Activated CD8-positive, alpha-beta memory T cell treated with anti-CD3 and anti-CD28 coated beads for 48 hours (primary cell): ENCODE measurements at regions not wholly inside any gene's neighbourhood (a gene's known extent, or its start where the extent isn't known, plus 50 kb on each side); places are given as distances from the start of the nearest gene placed in this dataset.
"Not testable (repeated sequence)": the region's sequence is repeated elsewhere in the genome, so short reads cannot be mapped to it uniquely, and the experiment has no call there.

Experiments
- DNase-seq, 3 experiments: peaks; one replicate each; pipeline ENCODE4 v3.0.0-alpha.2; 2020; ENCODE audit warnings: low read depth in 2 of 3, low spot score in 2 of 3

DNA sequence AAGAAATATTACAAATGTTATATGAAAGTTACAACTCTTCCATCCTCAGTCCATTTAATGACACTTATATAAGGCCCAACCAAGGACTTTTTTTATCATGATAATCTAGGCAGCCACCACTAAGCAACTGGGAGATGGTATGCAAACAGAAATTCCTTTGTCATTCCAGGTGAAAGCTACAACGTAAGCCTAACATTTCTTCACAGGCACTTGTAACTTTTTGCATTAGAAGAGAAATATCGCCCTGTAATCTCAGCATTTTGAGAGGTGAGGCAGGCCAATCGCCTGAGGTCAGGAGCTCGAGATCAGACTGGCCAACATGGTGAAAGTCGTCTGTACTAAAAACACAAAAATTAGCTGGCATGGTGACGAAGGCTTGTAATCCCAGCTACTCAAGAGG lies 581.2 kb upstream of the SLC8A1 start:
- DNase-seq = no peak

DNA sequence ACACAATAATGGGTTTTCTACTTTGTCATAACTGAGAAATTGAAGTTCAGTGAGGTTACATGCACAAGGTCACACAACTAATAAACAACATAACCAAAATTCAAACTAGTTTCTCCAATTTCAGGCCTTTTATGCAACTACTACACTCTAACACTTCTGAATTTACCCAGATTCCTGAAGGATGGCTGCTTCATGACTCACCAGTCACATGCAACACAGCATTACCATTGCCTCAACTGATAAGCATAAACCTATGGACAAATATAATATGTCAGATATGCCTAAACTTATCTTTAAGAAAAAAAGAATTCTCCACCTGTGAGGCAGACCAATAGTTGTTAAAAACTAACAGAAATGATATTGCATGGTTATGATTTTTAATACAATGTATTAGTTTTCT lies 586.5 kb upstream of the SLC8A1 start:
- DNase-seq = no peak

DNA sequence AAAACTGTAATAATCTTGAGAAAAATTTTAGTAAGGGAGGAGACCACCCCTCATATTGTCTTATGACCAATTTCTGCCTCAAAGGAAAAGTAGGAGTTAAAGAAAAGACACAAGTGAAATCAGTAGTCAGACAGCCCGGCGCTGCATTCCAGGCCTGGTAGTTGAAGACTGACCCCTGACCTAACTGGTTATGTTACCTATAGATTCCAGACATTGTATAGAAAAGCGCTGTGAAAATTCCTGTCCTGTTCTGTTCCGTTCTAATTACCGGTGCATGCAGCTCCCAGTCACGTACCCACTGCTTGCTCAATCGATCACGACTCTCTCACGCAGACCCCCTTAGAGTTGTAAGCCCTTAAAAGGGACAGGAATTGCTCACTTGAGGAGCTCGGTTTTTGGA lies 587.9 kb upstream of the SLC8A1 start:
- not testable (repeated sequence) for DNase-seq

DNA sequence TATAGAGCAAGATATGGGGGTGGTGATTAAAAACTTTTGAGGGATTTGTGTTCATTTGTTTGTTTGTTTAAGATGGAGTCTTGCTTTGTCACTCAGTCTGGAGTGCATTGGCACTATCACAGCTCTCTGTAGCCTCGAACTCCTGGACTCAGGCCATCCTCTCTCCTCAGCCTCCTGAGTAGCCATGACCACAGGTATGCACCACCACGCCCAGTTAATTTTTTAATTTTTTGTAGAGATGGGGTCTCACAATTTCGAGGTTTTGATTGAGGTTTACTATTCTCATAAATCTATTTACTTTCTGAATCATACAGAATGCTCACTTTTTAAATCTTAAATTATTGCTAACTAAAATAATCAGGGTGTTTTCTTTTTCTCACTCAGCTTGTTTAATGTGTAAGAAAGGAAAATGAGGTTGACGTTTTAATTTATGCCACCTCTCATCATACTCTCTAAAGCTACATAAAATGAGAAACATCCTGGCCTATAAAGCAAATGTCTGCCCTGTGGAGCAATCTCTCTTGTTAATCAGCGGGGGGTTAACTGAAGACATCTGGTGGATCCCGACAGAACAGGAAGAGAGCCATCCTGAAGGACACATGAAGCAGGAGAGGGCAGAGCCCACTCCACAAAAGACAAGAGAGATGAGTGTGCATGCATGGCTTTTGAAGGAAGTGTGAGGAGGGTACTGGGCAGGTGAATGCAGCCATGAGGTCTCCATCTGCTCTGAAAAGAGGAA lies 589.1 kb upstream of the SLC8A1 start:
- no peak for DNase-seq

DNA sequence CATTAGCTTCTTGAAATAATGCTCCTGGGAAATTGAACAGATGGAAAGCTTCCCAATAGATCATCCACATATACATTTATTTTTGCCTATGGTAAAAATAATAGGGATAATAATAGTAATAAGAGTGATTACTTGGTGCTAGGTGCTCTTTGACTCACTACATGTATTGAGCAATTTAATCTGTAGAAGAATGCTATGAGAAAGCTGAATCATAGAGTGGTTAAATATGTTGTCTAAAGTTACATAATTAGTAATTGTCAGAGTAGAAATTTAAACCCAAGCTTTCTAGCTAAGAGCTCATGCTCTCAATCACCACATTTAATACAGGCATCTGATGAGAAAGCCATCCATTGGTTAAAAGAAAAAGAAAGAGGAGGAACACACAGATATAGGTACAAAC lies 590.5 kb upstream of the SLC8A1 start:
- DNase-seq = no peak

DNA sequence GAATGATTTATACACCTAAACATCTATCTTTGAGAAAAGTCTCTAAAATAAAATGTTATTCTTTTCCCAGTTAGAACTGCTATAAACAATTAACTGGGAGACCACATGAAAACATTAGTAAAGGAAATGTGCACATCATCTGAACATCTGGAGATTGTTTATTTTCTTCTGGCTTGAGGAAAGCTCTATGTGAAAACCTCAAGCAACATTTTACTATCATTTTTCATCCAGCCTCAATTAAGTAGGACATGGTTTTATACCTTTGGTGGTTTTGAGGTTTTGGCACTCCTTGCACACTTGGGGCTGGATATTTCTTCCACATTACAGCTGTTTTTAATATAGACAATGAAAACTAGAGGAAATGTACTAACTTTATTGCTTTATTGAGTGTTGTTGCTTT lies 609.5 kb upstream of the SLC8A1 start:
- DNase-seq = no peak

DNA sequence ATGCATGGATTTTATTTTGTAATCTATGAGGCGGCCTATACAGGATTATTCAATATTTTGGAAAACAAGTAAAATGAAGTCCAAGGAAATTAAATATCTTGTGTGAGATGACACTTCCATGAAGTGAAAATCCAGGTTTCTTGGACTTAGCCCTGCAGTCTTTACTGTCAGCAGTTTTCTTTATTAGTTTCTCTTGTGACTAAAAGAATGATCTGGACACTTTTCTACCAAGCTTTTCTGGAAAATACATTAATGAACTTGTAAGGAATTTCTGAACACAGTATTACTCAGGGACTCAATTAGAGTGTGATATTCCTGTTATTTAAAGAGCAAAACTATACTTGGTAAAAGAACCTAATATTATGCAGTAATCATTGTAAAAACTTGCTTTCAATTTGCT lies 610.4 kb upstream of the SLC8A1 start:
- no peak for DNase-seq

DNA sequence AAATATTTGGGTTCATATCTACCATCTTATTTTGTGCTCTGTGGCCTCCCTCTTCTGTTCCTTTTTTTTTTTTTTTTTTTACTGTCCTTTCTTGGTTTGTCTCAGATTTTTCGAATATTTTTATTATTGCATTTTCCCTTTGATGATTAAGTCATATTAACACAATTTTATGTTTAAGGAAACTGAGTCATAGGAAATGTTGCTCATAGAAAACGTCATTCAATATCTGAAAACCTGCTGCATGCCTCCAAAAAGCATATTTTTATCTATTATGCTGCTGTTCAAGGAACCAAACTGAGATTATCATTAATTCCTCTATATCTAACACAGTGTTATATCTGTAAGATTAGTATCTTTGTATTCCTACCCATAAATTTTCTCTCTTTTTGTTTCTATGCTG lies 614.3 kb upstream of the SLC8A1 start:
- no peak for DNase-seq

DNA sequence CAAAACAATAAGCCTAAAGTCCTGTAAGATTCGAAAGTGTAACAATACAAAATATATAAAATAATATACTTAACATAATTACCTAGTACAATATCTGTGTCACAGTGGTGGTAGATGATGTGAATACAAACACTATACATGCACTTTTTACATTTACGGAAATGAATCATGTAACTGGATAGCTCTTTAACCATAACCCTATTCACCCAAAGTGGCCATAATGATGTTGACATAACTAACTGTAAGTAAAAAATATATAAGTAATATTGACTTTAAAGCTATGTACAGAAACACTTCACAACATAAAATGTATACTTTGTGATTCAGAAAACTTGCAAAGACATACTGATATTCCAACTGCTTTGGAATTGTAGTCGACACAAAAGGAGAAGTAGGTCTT lies 616.9 kb upstream of the SLC8A1 start:
- DNase-seq = no peak

DNA sequence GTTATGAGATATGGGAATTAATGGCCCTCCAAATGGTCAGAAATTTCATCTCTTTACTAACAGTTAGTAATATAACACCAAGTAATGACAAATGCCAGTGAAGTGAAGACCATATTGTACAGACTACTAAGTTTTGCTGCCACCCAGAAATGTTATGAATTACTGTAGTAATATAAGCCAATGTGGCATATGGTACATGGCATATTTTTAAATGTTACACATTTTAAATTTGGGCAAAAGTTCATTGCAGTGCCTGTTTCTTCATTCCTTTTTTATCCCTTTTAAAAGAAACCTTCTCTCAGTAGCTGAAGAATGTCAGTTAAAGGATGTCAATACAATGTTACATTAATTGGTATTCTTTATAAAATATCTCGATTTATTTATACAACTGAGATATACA lies 626.5 kb upstream of the SLC8A1 start:
- DNase-seq = no peak

DNA sequence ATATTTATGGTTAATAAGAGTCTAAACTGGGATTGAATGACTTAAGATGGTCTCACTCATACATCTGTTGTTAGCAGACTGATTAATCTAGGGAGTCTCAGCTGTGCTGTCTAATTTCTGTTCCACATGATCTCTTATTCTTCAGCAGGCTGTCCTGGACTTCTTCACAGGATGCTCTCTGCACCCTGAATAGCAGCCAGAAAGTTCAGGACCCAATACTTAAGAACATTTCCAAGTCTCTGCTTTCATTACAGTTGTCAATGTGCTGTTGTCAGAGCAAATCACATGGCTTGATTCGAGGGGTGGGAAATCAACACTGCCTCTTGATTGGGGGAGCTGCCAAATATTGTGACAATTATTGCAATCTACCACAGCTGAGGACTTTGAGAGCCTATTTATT lies 627.1 kb upstream of the SLC8A1 start:
- no peak for DNase-seq

DNA sequence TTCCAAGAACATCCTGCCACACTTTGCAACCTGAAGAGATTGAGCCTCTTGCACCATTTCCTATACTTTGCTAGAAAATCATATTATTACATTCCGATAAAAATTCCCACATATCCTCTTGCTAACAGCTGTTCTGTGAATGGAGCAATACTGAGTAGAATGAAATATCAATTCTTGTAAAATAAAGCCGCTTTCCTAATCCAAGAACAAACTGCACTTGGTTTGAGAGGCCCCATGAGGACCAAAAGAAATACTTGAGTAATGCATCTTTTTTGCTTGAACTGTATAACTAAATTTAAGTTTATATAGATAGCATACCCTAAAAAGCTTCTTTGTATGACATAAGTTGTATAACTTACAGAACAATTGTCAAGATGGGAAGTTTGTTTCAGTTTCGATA lies 632.4 kb upstream of the SLC8A1 start:
- no peak for DNase-seq

DNA sequence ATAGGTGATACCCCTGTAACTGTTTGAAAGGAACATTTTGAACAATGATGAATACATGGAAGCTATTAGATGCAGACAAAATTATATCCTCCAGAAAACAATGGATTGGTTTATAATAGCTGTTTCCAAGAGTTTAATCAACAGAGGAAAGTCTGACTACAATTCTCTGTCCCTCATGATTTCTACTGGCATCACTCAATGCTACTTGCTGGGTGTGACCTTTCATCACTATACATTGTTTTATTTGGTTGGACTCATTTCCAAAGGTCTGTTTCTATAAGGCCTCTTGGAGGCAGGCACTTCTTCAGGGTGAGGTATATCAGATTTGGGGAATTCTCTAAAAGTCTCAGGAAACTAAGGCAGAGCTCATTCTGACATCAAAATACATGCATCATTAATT lies 636.1 kb upstream of the SLC8A1 start:
- DNase-seq = no peak

DNA sequence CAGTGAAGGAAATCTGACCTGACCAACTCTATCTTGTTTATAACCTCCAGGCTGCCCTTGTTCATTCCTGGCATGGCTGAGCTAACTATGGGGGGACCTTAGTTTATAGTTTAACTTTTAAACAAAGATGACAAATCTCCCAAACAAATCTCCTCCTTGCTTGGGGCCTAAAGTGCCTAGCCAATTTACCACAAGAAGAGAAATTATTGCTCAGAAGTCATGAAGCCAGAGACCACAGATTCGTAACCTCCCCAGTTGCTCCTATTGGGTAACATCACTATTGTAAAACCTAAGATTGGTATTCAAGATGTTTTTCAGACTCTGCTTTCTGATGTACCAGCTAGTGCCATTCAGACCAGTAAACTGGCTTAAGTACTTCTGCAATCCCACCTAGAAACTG lies 649.4 kb upstream of the SLC8A1 start:
- DNase-seq = no peak

DNA sequence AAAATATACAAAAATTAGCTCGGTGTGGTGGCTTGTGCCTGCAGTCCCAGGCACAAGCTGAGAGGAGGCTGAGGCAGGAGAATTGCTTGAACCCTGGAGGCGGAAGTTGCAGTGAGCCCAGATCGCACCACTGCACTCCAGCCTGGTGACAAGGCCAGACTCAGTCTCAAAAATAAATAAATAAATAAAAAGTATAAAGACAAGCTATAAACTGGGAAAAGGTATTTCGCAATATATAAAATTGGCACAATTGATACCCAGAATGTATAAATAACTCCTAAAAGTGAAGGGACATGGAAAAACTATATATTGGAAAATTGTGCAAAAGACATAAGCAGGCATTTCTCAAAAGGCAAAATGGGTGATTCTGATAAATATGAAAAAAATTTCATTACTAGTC lies 657.9 kb upstream of the SLC8A1 start:
- DNase-seq = no peak

DNA sequence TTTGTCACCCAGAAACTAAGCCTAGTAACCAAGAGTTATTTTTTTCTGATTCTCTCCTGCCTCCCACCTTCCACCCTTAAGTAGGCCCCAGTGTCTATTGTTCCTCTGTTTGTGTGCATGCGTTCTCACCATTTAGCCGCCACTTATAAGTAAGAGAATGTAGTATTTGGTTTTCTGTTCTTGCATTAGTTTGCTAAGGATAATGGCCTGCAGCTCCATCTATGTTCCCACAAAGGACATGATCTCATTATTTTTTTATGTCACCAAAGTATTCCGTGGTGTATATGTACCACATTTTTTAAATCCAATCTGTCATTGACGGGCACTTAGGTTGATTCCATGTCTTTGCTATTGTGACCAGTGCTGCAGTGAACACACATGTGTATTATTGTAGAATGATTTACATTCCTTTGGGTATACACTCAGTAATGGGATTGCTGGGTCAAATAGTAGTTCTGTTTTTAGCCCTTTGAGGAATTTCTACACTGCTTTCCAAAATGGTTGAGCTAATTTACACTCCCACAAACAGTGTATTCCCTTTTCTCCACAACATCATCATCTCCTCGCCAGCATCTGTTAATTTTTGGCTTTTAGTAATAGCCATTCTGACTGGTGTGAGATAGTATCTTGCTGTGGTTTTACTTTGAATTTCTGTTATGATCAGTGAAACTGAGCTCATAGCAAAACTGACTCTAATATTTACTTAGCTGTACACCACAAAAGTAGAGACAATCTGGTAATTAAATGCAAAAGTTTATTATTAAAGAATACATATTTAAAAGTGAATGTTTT lies 660.1 kb upstream of the SLC8A1 start:
- DNase-seq = no peak

DNA sequence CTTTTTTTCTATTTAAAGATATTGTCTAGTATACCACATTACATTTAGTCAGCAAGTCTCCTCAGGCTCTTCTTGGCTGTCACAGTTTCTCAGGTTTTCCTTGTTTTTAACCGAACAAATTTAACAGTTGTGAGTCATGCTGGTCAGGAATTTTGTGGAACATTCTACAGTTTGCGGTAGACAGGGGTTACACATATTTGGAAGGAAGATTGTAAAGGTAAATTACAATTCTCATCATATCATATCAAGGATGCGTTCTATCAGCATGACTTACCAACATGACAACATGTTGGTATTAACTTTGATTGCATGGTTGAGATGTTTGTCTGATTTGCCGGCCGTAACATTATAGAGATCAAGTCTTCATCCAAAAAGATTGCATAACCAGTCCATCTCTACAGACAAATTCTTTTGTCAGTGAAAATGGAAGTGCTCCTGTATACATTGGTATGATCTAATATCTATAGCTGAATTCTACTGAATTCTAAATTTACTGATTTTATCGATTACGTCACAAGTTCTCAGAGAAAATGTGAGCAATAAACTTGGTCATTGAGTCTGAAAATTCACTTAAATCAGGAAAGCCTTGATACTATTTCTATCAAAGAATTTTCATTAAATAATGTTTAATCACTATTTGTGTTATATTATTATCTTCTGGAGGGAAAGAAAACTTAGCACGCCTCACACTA lies 664.4 kb upstream of the SLC8A1 start:
- DNase-seq = no peak

DNA sequence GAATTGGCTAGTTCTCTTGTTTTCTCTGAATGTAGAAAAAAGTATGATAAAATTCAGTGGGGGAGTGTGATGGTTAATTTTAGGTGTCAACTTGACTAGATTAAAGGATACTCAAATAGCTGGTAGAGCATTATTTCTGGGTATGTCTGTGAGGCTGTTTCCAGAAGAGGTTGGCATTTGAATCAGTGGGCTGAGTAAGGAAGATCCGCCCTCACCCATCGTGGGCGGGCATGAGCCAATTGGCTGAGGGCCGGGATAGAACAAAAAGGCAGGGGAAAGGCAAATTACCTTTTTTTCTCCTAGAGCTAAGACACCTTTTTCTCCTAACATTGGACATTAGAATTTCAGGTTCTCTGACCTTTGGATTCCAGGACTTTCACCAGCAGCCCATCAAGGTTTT lies 667.6 kb upstream of the SLC8A1 start:
- no peak for DNase-seq

DNA sequence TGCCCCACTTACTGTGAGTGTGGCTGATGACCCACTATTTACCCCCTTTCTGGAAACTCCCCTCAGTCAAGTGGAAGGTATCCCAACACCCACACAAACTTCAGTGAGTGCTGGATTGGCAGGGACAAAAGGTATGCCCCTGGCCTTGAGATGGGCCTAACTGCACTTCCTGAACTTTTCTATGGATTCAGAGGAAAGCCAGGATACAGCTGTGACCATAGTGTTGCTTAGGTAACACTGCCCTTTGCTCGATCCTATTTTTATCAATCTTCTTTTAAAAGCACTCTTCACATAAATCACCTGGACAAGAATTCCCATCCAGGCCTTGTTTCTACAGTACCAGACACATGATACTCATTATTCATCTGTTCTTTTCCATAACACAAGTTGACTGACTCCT lies 671.5 kb upstream of the SLC8A1 start:
- no peak for DNase-seq

DNA sequence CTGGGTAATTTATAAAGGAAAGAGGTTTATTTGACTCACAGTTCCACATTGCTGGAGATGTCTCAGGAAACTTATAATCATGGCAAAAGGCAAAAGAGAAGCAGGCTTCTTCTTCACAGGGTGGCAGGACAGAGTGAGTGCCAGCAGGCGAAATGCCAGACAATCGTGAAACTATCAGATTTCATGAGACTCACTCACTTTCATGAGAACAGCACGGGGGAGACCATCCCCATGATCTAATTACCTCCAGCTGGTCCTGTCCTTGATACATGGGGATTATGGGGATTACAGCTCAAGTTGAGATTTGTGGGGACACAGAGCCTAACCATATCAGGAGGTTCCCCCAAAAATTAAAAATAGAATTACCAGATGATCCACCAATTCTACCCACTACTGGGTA lies 675.5 kb upstream of the SLC8A1 start:
- no peak for DNase-seq

DNA sequence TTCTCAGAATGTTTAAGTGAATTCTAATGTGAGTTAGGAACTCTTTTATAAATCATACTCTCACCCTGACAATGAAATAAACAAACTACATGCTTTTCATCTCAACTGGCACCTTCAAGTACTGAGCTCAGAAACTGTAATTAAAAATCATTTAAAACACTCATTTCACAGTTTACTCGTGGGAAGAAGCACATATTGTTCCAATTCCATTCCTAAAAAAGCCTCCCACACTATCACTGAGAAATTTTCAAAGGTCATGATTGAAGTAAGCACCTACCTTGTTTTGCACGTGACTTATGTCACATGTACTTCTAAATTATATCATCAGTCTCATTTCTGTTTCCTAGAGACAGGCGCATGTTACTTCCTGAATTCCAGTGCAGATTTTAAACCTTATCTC lies 678.1 kb upstream of the SLC8A1 start:
- DNase-seq = no peak

DNA sequence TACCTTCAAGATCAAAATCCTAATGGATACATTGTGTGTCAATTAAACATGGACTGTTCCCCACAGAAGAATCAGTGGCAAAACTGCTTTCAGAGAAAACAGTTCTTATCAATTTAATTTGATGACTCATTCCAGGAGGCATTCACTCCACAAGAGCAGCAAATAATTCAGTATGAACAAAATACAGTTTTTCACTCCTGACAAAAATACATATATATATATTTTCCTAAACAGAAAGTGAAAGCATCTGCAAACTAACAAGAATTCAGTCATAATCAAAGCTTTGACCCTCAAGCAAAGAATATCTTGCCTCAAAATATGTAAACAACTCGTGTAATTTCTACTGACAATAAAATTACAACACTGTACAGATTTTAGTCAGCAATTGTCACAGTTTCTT lies 685.1 kb upstream of the SLC8A1 start:
- no peak for DNase-seq
